Breast epithelium (tissue), 4 donors: ENCODE measurements at regions not wholly inside any gene's neighbourhood (a gene's known extent, or its start where the extent isn't known, plus 50 kb on each side); places are given as distances from the start of the nearest gene placed in this dataset.

Experiments used
- DNase-seq, 2 donors: peaks; one replicate each; pipeline ENCODE4 v3.0.0-alpha.2; 2019; ENCODE audit warnings: low spot score in 2 of 2
- H3K27ac ChIP-seq, 2 donors: fragments of 200-600 bp; sonication (generic) in 1 of 2; one replicate each; pipeline ENCODE4 v1.5.1; 2016 to 2019; ENCODE audit warnings: mild to moderate bottlenecking in 1 of 2
- H3K27me3 ChIP-seq, 2 donors: fragments of 200-600 bp; sonication (generic) in 1 of 2; one replicate each; pipeline versions ENCODE4 v1.5.1 to v1.6.0; 2017 to 2019; ENCODE audit warnings: control low read depth in 1 of 2, mild to moderate bottlenecking in 1 of 2
- H3K36me3 ChIP-seq: fragments of 200-600 bp; one replicate; pipeline ENCODE4 v1.5.1; 2019
- H3K4me1 ChIP-seq, 2 donors: fragments of 200-600 bp; sonication (generic); one replicate each; pipeline ENCODE4 v1.5.1; 2016 to 2019; ENCODE audit warnings: control low read depth in 1 of 2
- H3K4me3 ChIP-seq, 3 donors: fragments of 200-600 bp; sonication (generic); 1 replicate in 2 of 3; 2 replicates in 1 of 3; pipeline ENCODE4 v1.5.1; 2016 to 2019; ENCODE audit warnings: mild to moderate bottlenecking in 3 of 3, moderate library complexity in 2 of 3
- H3K9me3 ChIP-seq, 2 donors: fragments of 200-600 bp; sonication (generic) in 1 of 2; one replicate each; pipeline ENCODE4 v1.5.1; 2016 to 2019; ENCODE audit warnings: control low read depth in 1 of 2
- CTCF ChIP-seq, 3 donors: fragments of 450-650 bp; IDR thresholded peaks; one replicate each; pipeline ENCODE4 v1.5.1; 2016 to 2017; ENCODE audit warnings: antibody characterized with exemption in 3 of 3, mild to moderate bottlenecking in 3 of 3, moderate library complexity in 3 of 3
- POLR2A ChIP-seq: fragments of 450-650 bp; IDR thresholded peaks from one replicate; pipeline ENCODE4 v1.6.1; 2016; ENCODE audit warnings: antibody characterized with exemption, mild to moderate bottlenecking, moderate library complexity
- POLR2AphosphoS5 ChIP-seq, 3 donors: sonication (generic); formaldehyde crosslinking; IDR thresholded peaks; one replicate each; pipeline ENCODE4 v1.6.1; 2017; ENCODE audit warnings: antibody characterized with exemption in 3 of 3
- intact Hi-C: fragments of 100-400 bp; cut with DNase I; formaldehyde crosslinking; loops from one replicate; pipeline ENCODE4 v1.15.1; 2023; ENCODE audit warnings: low total_unique reads

GRCh38 chr3:160127308-160127707 is 97.9 kb upstream of the C3orf80 start:
- Histone ChIP-seq H3K36me3 (no peaks in the 10 kb centered on the region), H3K27me3 (no peaks in the 10 kb centered on the region), H3K9me3 (no peaks in the 10 kb centered on the region), H3K4me3 (no peak overlapping the region), H3K4me1 (no peaks in the 10 kb centered on the region), H3K27ac (no peak overlapping the region)
- no peak for DNase-seq
- no peak for TF ChIP-seq POLR2AphosphoS5 (IDR thresholded peaks at IDR 0.05)
- no peak for TF ChIP-seq CTCF (IDR thresholded peaks at IDR 0.05)
- TF ChIP-seq POLR2A: no peak
- intact Hi-C loops: no loop called here

- H3K27ac ChIP-seq: no peak overlapping the region
- H3K36me3 ChIP-seq: no peaks in the 10 kb centered on the region
- no peaks in the 10 kb centered on the region for H3K27me3 ChIP-seq
- DNase-seq: no peak
- H3K4me3 ChIP-seq: no peak overlapping the region
- H3K4me1 ChIP-seq: no peaks in the 10 kb centered on the region
- TF ChIP-seq POLR2A (no peak), CTCF (IDR thresholded peaks at IDR 0.05) (no peak), POLR2AphosphoS5 (IDR thresholded peaks at IDR 0.05) (no peak)
- intact Hi-C loops: no loop called here
- no peaks in the 10 kb centered on the region for H3K9me3 ChIP-seq
Measured at GRCh38 chr3:160128056-160128455, 97.2 kb upstream of the C3orf80 start.

GRCh38 chr3:160129459-160130061 is 95.7 kb upstream of the C3orf80 start:
- no peak for TF ChIP-seq CTCF (IDR thresholded peaks at IDR 0.05)
- no peak for TF ChIP-seq POLR2AphosphoS5 (IDR thresholded peaks at IDR 0.05)
- TF ChIP-seq POLR2A: no peak
- no peak overlapping the region for H3K4me3 ChIP-seq
- no peaks in the 10 kb centered on the region for H3K9me3 ChIP-seq
- DNase-seq: no peak
- no peak overlapping the region for H3K27ac ChIP-seq
- no peaks in the 10 kb centered on the region for H3K36me3 ChIP-seq
- intact Hi-C loops: no loop called here
- H3K27me3 ChIP-seq: no peaks in the 10 kb centered on the region
- no peaks in the 10 kb centered on the region for H3K4me1 ChIP-seq

- no peak overlapping the region for H3K4me3 ChIP-seq
- no peaks in the 10 kb centered on the region for H3K4me1 ChIP-seq
- intact Hi-C loops: no loop called here
- H3K27ac ChIP-seq: no peak overlapping the region
- no peaks in the 10 kb centered on the region for H3K36me3 ChIP-seq
- no peak for DNase-seq
- no peak for TF ChIP-seq CTCF (IDR thresholded peaks at IDR 0.05)
- no peaks in the 10 kb centered on the region for H3K9me3 ChIP-seq
- no peaks in the 10 kb centered on the region for H3K27me3 ChIP-seq
Measured at GRCh38 chr3:160130071-160130470, 95.2 kb upstream of the C3orf80 start.

- Histone ChIP-seq H3K27me3 (no peaks in the 10 kb centered on the region), H3K4me3 (no peak overlapping the region), H3K27ac (no peak overlapping the region), H3K36me3 (no peaks in the 10 kb centered on the region), H3K9me3 (no peaks in the 10 kb centered on the region), H3K4me1 (no peaks in the 10 kb centered on the region)
- DNase-seq: no peak
- TF ChIP-seq POLR2A (no peak), POLR2AphosphoS5 (IDR thresholded peaks at IDR 0.05) (no peak), CTCF (IDR thresholded peaks at IDR 0.05) (no peak)
- intact Hi-C loops: no loop called here
Measured at GRCh38 chr3:160130950-160131349, 94.3 kb upstream of the C3orf80 start.
